Breast epithelium (tissue), 3 donors: ENCODE measurements at regions not wholly inside any gene's neighbourhood (a gene's known extent, or its start where the extent isn't known, plus 50 kb on each side); places are given as distances from the start of the nearest gene placed in this dataset.

ENCODE experiments used
- POLR2A ChIP-seq: fragments of 450-650 bp; IDR thresholded peaks from one replicate; pipeline ENCODE4 v1.6.1; 2016; ENCODE audit warnings: antibody characterized with exemption, mild to moderate bottlenecking, moderate library complexity
- POLR2AphosphoS5 ChIP-seq, 3 donors: sonication (generic); formaldehyde crosslinking; IDR thresholded peaks; one replicate each; pipeline ENCODE4 v1.6.1; 2017; ENCODE audit warnings: antibody characterized with exemption in 3 of 3
- TF ChIP-seq, protein P1 (sequence below), 3 donors: fragments of 450-650 bp; IDR thresholded peaks; one replicate each; pipeline ENCODE4 v1.5.1; 2016 to 2017; ENCODE audit warnings: antibody characterized with exemption in 3 of 3, mild to moderate bottlenecking in 3 of 3, moderate library complexity in 3 of 3

DNA sequence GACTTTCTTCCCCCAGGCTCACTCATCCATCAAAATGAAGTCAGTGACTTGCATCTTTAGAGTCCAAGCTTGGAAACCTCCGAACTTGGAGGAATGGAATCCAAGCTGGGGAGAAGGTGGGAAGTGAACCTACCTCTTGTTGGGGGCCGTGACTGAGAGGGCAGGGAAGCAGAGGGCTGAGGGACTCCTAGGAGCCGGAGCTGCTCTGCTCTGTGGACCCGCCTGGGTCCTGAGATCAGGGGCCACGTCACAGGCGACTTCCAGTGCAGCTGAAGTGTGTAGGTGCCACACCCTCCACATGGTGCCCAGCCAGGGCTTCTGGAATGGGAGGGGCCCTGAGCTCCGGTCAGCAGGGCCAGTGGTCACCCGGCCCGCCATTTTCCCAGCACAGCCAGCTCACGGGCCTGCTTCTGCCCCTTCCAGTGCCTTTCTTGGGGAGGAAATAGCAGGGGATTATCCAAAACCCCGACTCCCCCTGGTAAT, 63.4 kb upstream of the OTOS start:
- TF ChIP-seq, protein P1, sequence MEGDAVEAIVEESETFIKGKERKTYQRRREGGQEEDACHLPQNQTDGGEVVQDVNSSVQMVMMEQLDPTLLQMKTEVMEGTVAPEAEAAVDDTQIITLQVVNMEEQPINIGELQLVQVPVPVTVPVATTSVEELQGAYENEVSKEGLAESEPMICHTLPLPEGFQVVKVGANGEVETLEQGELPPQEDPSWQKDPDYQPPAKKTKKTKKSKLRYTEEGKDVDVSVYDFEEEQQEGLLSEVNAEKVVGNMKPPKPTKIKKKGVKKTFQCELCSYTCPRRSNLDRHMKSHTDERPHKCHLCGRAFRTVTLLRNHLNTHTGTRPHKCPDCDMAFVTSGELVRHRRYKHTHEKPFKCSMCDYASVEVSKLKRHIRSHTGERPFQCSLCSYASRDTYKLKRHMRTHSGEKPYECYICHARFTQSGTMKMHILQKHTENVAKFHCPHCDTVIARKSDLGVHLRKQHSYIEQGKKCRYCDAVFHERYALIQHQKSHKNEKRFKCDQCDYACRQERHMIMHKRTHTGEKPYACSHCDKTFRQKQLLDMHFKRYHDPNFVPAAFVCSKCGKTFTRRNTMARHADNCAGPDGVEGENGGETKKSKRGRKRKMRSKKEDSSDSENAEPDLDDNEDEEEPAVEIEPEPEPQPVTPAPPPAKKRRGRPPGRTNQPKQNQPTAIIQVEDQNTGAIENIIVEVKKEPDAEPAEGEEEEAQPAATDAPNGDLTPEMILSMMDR (IDR thresholded peaks at IDR 0.05) = no peak
- TF ChIP-seq POLR2AphosphoS5 (IDR thresholded peaks at IDR 0.05) = no peak
- TF ChIP-seq POLR2A = no peak
